ENCODE measurements at regions not wholly inside any gene's neighbourhood (a gene's known extent, or its start where the extent isn't known, plus 50 kb on each side); places are given as distances from the start of the nearest gene placed in this dataset.

DNA sequence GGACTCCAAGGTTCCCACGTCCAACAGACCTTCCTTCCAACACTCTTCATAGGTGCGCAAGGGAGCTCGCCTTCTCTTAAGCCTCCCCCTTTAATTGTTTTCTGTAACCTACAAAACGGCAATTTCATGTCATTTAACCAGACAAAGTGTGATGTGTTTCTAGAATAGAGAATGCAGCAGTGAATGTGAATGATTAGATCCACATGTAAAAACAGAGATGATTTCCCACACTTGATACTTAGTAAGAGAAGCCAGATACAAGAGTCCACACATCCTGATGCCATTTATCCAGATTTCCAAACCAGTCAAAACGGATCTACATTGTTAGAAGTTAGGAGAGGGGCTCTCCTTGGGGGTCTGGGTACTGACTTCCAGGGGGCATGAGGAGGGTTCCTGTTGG, 89.3 kb downstream of the IRF8 start (continued):
- TF ChIP-seq CEBPB (IDR thresholded peaks at IDR 0.05; ENCODE audit: low read depth) = no peak
- no peak for TF ChIP-seq SP1 (IDR thresholded peaks at IDR 0.05; ENCODE audit: low read depth)

DNA sequence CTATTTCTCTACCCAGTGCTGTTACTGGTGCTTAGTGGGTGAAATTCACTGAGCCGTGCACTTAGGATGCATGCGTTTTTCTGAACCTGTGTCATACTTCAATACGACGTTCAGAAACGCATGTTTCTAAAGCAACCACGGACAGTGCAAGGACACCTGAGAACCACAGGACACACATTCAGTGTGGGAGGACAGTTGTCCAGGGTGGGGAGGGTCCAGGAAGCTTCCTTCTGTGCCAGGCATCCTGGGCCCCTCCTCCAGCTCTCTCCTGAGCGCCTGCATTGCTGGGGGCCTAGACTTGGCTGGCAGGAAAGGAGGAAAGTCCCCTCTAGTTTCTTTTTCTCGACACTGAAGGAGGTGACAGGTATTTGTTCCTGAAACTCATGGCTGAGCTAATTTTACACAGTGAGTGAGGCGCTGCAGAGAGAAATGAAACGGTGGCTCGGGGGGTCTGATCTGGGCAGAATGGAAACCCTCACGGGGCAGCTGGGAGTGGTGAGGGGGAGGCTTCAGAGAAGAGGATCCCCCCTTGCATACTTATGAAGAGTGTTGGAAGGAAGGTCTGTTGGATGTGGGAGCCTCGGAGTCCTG, 89.9 kb downstream of the IRF8 start:
- no peak for DNase-seq (ENCODE audit: low read depth, low spot score)
- H3K27me3 ChIP-seq (ENCODE audit: insufficient read depth, low read length) = peaks cover 70% of the 10 kb centered on the region
- intact Hi-C loops (cut with micrococcal nuclease) = no loop called here
- H3K9ac ChIP-seq (ENCODE audit: low read length) = no peak overlapping the region
- no peaks in the 10 kb centered on the region for H3K9me3 ChIP-seq (ENCODE audit: control insufficient read depth in 1 of 2, insufficient read depth in 1 of 2, low read depth in 1 of 2, low read length in 2 of 2)
- CTCF ChIA-PET = interaction anchor here (0.7 to 9.1 kb wide), 2 partner anchors 84 to 168 kb away, joined by 5 to 232 read pairs; no protein-coding TSS in a partner anchor
- H3K4me1 ChIP-seq (ENCODE audit: control insufficient read depth in 1 of 2, insufficient read depth in 2 of 2, low read length in 2 of 2) = no peaks in the 10 kb centered on the region
- no peak overlapping the region for H3K4me3 ChIP-seq (replicated peaks in 1 of 2; ENCODE audit: low read depth in 1 of 2, low read length in 2 of 2)
- no peak overlapping the region for H3K27ac ChIP-seq (ENCODE audit: low read depth, low read length)
- no peak overlapping the region for H3K4me2 ChIP-seq (ENCODE audit: low read length)
- H2AFZ ChIP-seq (ENCODE audit: low read depth, low read length, poor library complexity, severe bottlenecking) = no peak overlapping the region
- no peaks in the 10 kb centered on the region for H3K9me2 ChIP-seq (ENCODE audit: insufficient read depth)
- no peak for ATAC-seq
- H3K36me3 ChIP-seq (ENCODE audit: control insufficient read depth in 1 of 2, insufficient read depth in 2 of 2, low read length in 2 of 2) = no peaks in the 10 kb centered on the region
- RAD21 ChIA-PET (ENCODE audit: low non-redundant PET in 1 of 2, low total read pairs in 2 of 2, uncharacterized antibody in 2 of 2, unreplicated experiment in 2 of 2) = interaction anchor here in 1 of 2 experiments (2.4 kb wide), 1 partner anchor 168 kb away, joined by 19 read pairs; no protein-coding TSS in a partner anchor
- no peaks in the 10 kb centered on the region for H4K20me1 ChIP-seq (ENCODE audit: insufficient read depth)
- BruUV-seq (replicated peaks) = no TSS peak
- POLR2A ChIA-PET = no interaction called here
- no peaks in the 10 kb centered on the region for H3K79me2 ChIP-seq (ENCODE audit: insufficient read depth, low read length)
- TF ChIP-seq EZH2 (IDR thresholded peaks at IDR 0.05) = no peak
- no peak for TF ChIP-seq JUND (IDR thresholded peaks at IDR 0.05)
- no peak for TF ChIP-seq ZNF274 (IDR thresholded peaks at IDR 0.05; ENCODE audit: low read depth, low read length)
- TF ChIP-seq EGR1 (IDR thresholded peaks at IDR 0.05; ENCODE audit: low read depth) = no peak
- TF ChIP-seq POLR2AphosphoS5 (IDR thresholded peaks at IDR 0.05; ENCODE audit: low read depth, low read length) = no peak
- TF ChIP-seq, protein P1, sequence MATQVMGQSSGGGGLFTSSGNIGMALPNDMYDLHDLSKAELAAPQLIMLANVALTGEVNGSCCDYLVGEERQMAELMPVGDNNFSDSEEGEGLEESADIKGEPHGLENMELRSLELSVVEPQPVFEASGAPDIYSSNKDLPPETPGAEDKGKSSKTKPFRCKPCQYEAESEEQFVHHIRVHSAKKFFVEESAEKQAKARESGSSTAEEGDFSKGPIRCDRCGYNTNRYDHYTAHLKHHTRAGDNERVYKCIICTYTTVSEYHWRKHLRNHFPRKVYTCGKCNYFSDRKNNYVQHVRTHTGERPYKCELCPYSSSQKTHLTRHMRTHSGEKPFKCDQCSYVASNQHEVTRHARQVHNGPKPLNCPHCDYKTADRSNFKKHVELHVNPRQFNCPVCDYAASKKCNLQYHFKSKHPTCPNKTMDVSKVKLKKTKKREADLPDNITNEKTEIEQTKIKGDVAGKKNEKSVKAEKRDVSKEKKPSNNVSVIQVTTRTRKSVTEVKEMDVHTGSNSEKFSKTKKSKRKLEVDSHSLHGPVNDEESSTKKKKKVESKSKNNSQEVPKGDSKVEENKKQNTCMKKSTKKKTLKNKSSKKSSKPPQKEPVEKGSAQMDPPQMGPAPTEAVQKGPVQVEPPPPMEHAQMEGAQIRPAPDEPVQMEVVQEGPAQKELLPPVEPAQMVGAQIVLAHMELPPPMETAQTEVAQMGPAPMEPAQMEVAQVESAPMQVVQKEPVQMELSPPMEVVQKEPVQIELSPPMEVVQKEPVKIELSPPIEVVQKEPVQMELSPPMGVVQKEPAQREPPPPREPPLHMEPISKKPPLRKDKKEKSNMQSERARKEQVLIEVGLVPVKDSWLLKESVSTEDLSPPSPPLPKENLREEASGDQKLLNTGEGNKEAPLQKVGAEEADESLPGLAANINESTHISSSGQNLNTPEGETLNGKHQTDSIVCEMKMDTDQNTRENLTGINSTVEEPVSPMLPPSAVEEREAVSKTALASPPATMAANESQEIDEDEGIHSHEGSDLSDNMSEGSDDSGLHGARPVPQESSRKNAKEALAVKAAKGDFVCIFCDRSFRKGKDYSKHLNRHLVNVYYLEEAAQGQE (IDR thresholded peaks at IDR 0.05; ENCODE audit: low read depth) = no peak
- TF ChIP-seq TCF7L2 (IDR thresholded peaks at IDR 0.05; ENCODE audit: borderline replicate concordance, extremely low read depth, insufficient read depth, insufficient read length) = no peak
- no peak for TF ChIP-seq SP1 (IDR thresholded peaks at IDR 0.05; ENCODE audit: low read depth)
- TF ChIP-seq, protein P2, sequence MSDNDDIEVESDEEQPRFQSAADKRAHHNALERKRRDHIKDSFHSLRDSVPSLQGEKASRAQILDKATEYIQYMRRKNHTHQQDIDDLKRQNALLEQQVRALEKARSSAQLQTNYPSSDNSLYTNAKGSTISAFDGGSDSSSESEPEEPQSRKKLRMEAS (IDR thresholded peaks at IDR 0.05) = no peak
- TF ChIP-seq SRF (IDR thresholded peaks at IDR 0.05; ENCODE audit: low read depth) = no peak
- no peak for TF ChIP-seq ELF1 (IDR thresholded peaks at IDR 0.05; ENCODE audit: borderline replicate concordance, low read depth)
- TF ChIP-seq EZH2phosphoT487 (IDR thresholded peaks at IDR 0.05; ENCODE audit: borderline replicate concordance) = no peak
- no peak for TF ChIP-seq FOSL1 (IDR thresholded peaks at IDR 0.05; ENCODE audit: low read depth)
- no peak for TF ChIP-seq YY1 (IDR thresholded peaks at IDR 0.05; ENCODE audit: extremely low read depth, insufficient replicate concordance, low read depth, low read length)
- TF ChIP-seq SIN3A (IDR thresholded peaks at IDR 0.05; ENCODE audit: low read depth) = no peak
- TF ChIP-seq CBX3 (IDR thresholded peaks at IDR 0.05; ENCODE audit: low read depth) = no peak
- TF ChIP-seq RAD21 (IDR thresholded peaks at IDR 0.05; ENCODE audit: low read depth) = no peak
